DOHH2 (cell line): ENCODE measurements at regions not wholly inside any gene's neighbourhood (a gene's known extent, or its start where the extent isn't known, plus 50 kb on each side); places are given as distances from the start of the nearest gene placed in this dataset.

Experiments used
- H3F3A ChIP-seq: fragments of 200-600 bp; sonication (generic), shearing (Covaris generic); 2 replicates; pipeline ENCODE4 v1.6.0; 2016; ENCODE audit warnings: antibody characterized with exemption, mild to moderate bottlenecking; ENCODE audit not compliant: control insufficient read depth, insufficient read depth
- H3K27ac ChIP-seq: fragments of 200-600 bp; sonication (generic); 2 replicates; pipeline ENCODE4 v1.5.1; 2014; ENCODE audit warnings: low read depth, mild to moderate bottlenecking, low read length, moderate library complexity
- H3K27me3 ChIP-seq: fragments of 200-600 bp; sonication (generic); 2 replicates; pipeline ENCODE4 v1.6.1; 2014; ENCODE audit warnings: mild to moderate bottlenecking, low read length, mixed read lengths; ENCODE audit not compliant: control insufficient read depth
- H3K36me3 ChIP-seq: fragments of 200-600 bp; sonication (generic); 2 replicates; pipeline ENCODE4 v1.6.1; 2014; ENCODE audit warnings: mild to moderate bottlenecking, low read length, moderate library complexity, mixed read lengths; ENCODE audit not compliant: control insufficient read depth
- H3K4me1 ChIP-seq: fragments of 200-600 bp; sonication (generic); 2 replicates; pipeline ENCODE4 v1.6.1; 2014; ENCODE audit warnings: mild to moderate bottlenecking, low read length, mixed read lengths; ENCODE audit not compliant: control insufficient read depth
- H3K4me2 ChIP-seq: fragments of 200-600 bp; sonication (generic); 2 replicates; pipeline ENCODE4 v1.6.0; 2014; ENCODE audit warnings: mild to moderate bottlenecking, low read length, moderate library complexity
- H3K4me3 ChIP-seq: fragments of 200-600 bp; sonication (generic); 2 replicates; pipeline ENCODE4 v1.5.1; 2014; ENCODE audit warnings: mild to moderate bottlenecking, low read length, mixed read lengths
- H3K79me2 ChIP-seq: fragments of 200-600 bp; sonication (generic); 2 replicates; pipeline ENCODE4 v1.6.1; 2014; ENCODE audit warnings: mild to moderate bottlenecking, low read length, mixed read lengths; ENCODE audit not compliant: control insufficient read depth
- H3K9me2 ChIP-seq: fragments of 200-600 bp; sonication (generic); replicated peaks from 2 replicates; pipeline ENCODE4 v1.6.1; 2014; ENCODE audit warnings: mild to moderate bottlenecking, low read length, mixed read lengths; ENCODE audit not compliant: control insufficient read depth
- H3K9me3 ChIP-seq: fragments of 200-600 bp; sonication (generic); 2 replicates; pipeline ENCODE4 v1.6.1; 2014; ENCODE audit warnings: antibody characterized with exemption, low read length, mixed read lengths; ENCODE audit not compliant: control insufficient read depth, insufficient read depth
- H4K20me1 ChIP-seq: fragments of 200-600 bp; sonication (generic); 2 replicates; pipeline ENCODE4 v1.6.0; 2014; ENCODE audit warnings: low read depth, mild to moderate bottlenecking, antibody characterized with exemption, low read length, moderate library complexity; ENCODE audit not compliant: control insufficient read depth, insufficient read depth
- CTCF ChIP-seq: fragments of 200-600 bp; sonication (generic); IDR thresholded peaks from one replicate; pipeline ENCODE4 v1.5.1; 2014; ENCODE audit warnings: antibody characterized with exemption, mild to moderate bottlenecking, low read depth, low read length; ENCODE audit not compliant: poor library complexity, severe bottlenecking
- EZH2phosphoT487 ChIP-seq: fragments of 200-600 bp; sonication (generic); IDR thresholded peaks from 2 replicates; pipeline ENCODE4 v1.6.1; 2017; ENCODE audit warnings: borderline replicate concordance, mild to moderate bottlenecking, antibody characterized with exemption, low read length, moderate library complexity, mixed read lengths

GRCh38 chr3:31297726-31298298 is 234.9 kb upstream of the STT3B start:
- Histone ChIP-seq H4K20me1 (no peaks in the 10 kb centered on the region), H3F3A (no peaks in the 10 kb centered on the region), H3K36me3 (no peaks in the 10 kb centered on the region), H3K79me2 (no peaks in the 10 kb centered on the region), H3K27me3 (no peaks in the 10 kb centered on the region; the same call in 1 of the 2 replicates), H3K27ac (no peak overlapping the region), H3K4me2 (no peak overlapping the region), H3K4me3 (no peak overlapping the region), H3K9me3 (no peaks in the 10 kb centered on the region; the same call in 1 of the 2 replicates), H3K9me2 (no peaks in the 10 kb centered on the region), H3K4me1 (no peaks in the 10 kb centered on the region)
- TF ChIP-seq EZH2phosphoT487 (no peak), CTCF (no peak)

- H3K79me2 ChIP-seq, result no peaks in the 10 kb centered on the region
- no peaks in the 10 kb centered on the region for H3K4me1 ChIP-seq
- H3K36me3 ChIP-seq, result no peaks in the 10 kb centered on the region
- no peak overlapping the region for H3K27ac ChIP-seq
- no peaks in the 10 kb centered on the region for H3K27me3 ChIP-seq
- H3K4me3 ChIP-seq, result no peak overlapping the region
- H3K9me2 ChIP-seq, result no peaks in the 10 kb centered on the region
- H4K20me1 ChIP-seq, result no peaks in the 10 kb centered on the region
- H3F3A ChIP-seq, result no peaks in the 10 kb centered on the region
- no peaks in the 10 kb centered on the region; the same call in 1 of the 2 replicates for H3K9me3 ChIP-seq
- no peak for TF ChIP-seq CTCF
- TF ChIP-seq EZH2phosphoT487, result no peak
- no peak overlapping the region for H3K4me2 ChIP-seq
These were observed 232.0 kb upstream of the STT3B start for GRCh38 chr3:31300456-31301443.

DNA sequence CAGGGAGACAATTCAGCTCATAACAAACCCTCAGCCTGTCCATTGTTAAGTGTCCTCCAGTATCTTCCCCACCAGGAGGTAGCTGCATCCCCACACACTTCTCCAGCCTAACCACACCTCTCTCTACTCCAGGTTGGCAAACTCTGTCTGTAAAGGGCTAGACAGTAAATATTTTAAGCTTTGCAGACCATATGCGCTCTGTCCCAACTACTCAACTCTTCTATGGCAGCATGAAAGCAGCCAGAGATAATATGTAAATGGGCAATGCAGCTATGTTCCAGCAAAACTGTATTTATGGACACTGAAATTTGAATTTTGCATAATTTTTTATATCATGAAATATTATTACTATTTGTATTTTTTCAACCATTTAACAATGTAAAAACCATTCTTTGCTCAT is 230.4 kb upstream of the STT3B start:
- H3K27me3 ChIP-seq, result no peaks in the 10 kb centered on the region
- H3K4me1 ChIP-seq, result no peaks in the 10 kb centered on the region
- no peaks in the 10 kb centered on the region for H4K20me1 ChIP-seq
- H3K9me2 ChIP-seq, result no peaks in the 10 kb centered on the region
- no peaks in the 10 kb centered on the region; the same call in 1 of the 2 replicates for H3K9me3 ChIP-seq
- H3K79me2 ChIP-seq, result no peaks in the 10 kb centered on the region
- no peak overlapping the region for H3K4me2 ChIP-seq
- no peaks in the 10 kb centered on the region for H3F3A ChIP-seq
- H3K27ac ChIP-seq, result no peak overlapping the region
- H3K36me3 ChIP-seq, result no peaks in the 10 kb centered on the region
- TF ChIP-seq EZH2phosphoT487 (no peak), CTCF (no peak)
- H3K4me3 ChIP-seq, result no peak overlapping the region
